Chondrocyte (in vitro differentiated cells): ENCODE measurements at regions not wholly inside any gene's neighbourhood (a gene's known extent, or its start where the extent isn't known, plus 50 kb on each side); places are given as distances from the start of the nearest gene placed in this dataset.
"Not testable (repeated sequence)": the region's sequence is repeated elsewhere in the genome, so short reads cannot be mapped to it uniquely, and the experiment has no call there.

ENCODE experiments used
- DNase-seq: peaks from one replicate; pipeline ENCODE4 v3.0.0; 2021; ENCODE audit warnings: mixed read lengths, low spot score
- H3K27ac Mint-ChIP-seq: one replicate; pipeline ENCODE4 v1.8.0; 2021; ENCODE audit warnings: mild to moderate bottlenecking, moderate library complexity, mixed read lengths; ENCODE audit not compliant: unreplicated experiment
- H3K27me3 Mint-ChIP-seq: 2 replicates; pipeline ENCODE4 v1.8.0; 2021; ENCODE audit warnings: low read depth, mixed read lengths
- H3K36me3 Mint-ChIP-seq: 2 replicates; pipeline ENCODE4 v1.8.0; 2021; ENCODE audit warnings: low read depth, mixed read lengths
- H3K4me1 Mint-ChIP-seq: 2 replicates; pipeline ENCODE4 v1.8.0; 2021; ENCODE audit warnings: low read depth, mild to moderate bottlenecking, mixed read lengths
- H3K4me3 Mint-ChIP-seq: one replicate; pipeline ENCODE4 v1.8.0; 2021; ENCODE audit warnings: mild to moderate bottlenecking, moderate library complexity, mixed read lengths; ENCODE audit not compliant: unreplicated experiment
- H3K9me3 Mint-ChIP-seq: 2 replicates; pipeline ENCODE4 v1.8.0; 2021; ENCODE audit warnings: low read depth, mixed read lengths
- TF ChIP-seq, protein P1 (sequence below): fragments of 200-600 bp; sonication (generic); IDR thresholded peaks from 2 replicates; pipeline ENCODE4 v1.5.0; 2021; ENCODE audit warnings: antibody characterized with exemption, mild to moderate bottlenecking, moderate library complexity

DNA sequence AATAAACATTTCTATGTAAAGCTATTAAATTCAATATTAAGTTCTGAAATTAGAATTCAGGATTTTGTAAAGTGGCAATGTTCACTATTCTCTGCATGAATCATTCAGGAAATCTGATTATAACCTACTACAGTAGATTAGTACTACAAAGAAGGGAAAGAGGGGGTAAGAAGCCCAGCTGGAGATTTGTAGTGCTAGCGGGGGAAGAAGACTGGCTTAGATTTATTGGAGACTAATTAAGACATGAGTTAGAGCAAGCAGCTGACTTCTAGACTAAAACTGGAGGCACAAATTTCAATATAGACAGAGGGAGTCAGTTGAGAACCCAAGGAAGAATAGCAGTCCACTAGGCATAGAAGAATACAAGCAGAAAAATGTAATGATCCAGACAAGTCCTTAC, 55.8 kb upstream of the SETMAR start:
- no peaks in the 10 kb centered on the region for H3K36me3 Mint-ChIP-seq
- TF ChIP-seq, protein P1, sequence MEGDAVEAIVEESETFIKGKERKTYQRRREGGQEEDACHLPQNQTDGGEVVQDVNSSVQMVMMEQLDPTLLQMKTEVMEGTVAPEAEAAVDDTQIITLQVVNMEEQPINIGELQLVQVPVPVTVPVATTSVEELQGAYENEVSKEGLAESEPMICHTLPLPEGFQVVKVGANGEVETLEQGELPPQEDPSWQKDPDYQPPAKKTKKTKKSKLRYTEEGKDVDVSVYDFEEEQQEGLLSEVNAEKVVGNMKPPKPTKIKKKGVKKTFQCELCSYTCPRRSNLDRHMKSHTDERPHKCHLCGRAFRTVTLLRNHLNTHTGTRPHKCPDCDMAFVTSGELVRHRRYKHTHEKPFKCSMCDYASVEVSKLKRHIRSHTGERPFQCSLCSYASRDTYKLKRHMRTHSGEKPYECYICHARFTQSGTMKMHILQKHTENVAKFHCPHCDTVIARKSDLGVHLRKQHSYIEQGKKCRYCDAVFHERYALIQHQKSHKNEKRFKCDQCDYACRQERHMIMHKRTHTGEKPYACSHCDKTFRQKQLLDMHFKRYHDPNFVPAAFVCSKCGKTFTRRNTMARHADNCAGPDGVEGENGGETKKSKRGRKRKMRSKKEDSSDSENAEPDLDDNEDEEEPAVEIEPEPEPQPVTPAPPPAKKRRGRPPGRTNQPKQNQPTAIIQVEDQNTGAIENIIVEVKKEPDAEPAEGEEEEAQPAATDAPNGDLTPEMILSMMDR: no peak
- no peaks in the 10 kb centered on the region for H3K4me1 Mint-ChIP-seq
- H3K27ac Mint-ChIP-seq: no peak overlapping the region
- H3K4me3 Mint-ChIP-seq: no peak overlapping the region
- H3K27me3 Mint-ChIP-seq: no peaks in the 10 kb centered on the region
- H3K9me3 Mint-ChIP-seq: peaks cover 2% of the 10 kb centered on the region
- DNase-seq: no peak

DNA sequence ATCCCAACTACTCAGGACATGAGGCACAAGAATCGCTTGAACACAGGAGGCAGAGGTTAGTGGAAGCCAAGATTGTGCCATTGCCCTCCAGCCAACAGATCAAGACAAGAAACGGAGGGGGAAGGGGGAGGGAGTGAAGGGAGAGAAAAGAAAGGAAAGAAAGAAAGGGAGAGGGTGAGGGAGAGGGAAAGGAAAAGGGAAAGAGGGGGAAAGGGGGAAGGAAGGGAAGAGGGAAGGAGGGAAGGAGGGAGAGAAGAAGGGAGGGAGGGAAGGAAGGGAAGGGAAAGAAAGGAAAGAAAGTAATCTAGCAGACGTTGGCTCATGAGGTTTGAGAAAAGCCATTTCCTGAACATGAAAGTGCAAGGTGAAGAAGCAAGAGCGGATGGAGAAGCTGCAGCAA, 53.1 kb upstream of the SETMAR start:
- DNase-seq: no peak
- Mint-ChIP-seq H3K9me3 (peaks cover 2% of the 10 kb centered on the region), H3K4me1 (no peaks in the 10 kb centered on the region), H3K36me3 (no peaks in the 10 kb centered on the region), H3K27me3 (no peaks in the 10 kb centered on the region), H3K4me3 (no peak overlapping the region), H3K27ac (no peak overlapping the region)
- TF ChIP-seq, protein P1: no peak

DNA sequence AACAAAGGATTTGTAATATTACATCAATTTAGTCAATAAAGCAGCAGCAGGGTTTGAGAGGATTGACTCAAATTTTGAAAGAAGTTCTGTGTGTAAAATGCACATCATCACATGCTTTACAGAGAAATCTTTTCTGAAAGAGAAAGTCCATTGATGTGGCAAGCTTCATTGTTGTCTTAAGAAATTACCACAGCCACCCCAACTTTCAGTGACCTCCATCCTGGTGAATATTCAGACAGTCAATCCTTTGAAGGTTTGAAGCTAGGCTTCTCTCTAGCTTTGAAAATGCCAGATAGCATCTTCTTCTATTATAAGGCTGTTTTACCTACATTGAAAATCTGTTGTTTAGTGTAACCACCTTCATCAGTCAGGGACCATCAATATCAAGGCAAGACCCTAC, 51.8 kb upstream of the SETMAR start:
- H3K36me3 Mint-ChIP-seq: no peaks in the 10 kb centered on the region
- H3K9me3 Mint-ChIP-seq: peaks cover 2% of the 10 kb centered on the region
- DNase-seq: no peak
- H3K27me3 Mint-ChIP-seq: no peaks in the 10 kb centered on the region
- H3K4me3 Mint-ChIP-seq: no peak overlapping the region
- TF ChIP-seq, protein P1: no peak
- H3K27ac Mint-ChIP-seq: no peak overlapping the region
- H3K4me1 Mint-ChIP-seq: no peaks in the 10 kb centered on the region

DNA sequence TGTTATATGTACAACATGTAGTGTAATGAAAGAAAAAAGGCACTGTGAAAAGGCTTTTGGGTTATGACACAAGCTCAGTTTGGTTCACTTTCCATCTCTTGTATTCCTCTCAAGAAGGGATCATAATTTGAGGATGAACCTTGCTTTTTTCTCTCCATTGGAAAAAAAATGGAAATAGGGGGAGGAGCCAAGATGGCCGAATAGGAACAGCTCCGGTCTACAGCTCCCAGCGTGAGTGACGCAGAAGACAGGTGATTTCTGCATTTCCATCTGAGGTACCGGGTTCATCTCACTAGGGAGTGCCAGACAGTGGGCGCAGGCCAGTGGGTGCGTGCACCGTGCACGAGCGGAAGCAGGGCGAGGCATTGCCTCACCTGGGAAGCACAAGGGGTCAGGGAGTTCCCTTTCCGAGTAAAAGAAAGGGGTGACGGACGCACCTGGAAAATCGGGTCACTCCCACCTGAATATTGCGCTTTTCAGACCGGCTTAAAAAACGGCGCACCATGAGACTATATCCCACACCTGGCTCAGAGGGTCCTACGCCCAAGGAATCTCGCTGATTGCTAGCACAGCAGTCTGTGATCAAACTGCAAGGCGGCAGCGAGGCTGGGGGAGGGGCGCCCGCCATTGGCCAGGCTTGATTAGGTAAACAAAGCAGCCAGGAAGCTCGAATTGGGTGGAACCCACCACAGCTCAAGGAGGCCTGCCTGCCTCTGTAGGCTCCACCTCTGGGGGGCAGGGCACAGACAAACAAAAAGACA, 49.9 kb upstream of the SETMAR start:
- not testable (repeated sequence) for H3K4me3 Mint-ChIP-seq, H3K4me1 Mint-ChIP-seq, H3K36me3 Mint-ChIP-seq, DNase-seq, H3K27ac Mint-ChIP-seq, H3K27me3 Mint-ChIP-seq, H3K9me3 Mint-ChIP-seq
